Left ventricle myocardium superior (tissue), 1 donor: ENCODE measurements at regions not wholly inside any gene's neighbourhood (a gene's known extent, or its start where the extent isn't known, plus 50 kb on each side); places are given as distances from the start of the nearest gene placed in this dataset.
"Not testable (repeated sequence)": the region's sequence is repeated elsewhere in the genome, so short reads cannot be mapped to it uniquely, and the experiment has no call there.

Experiments used
- ATAC-seq: fragments of 200-7000 bp; cut with Tn5 transposase; one replicate; pipeline ENCODE4 v1.9.1; 2020; ENCODE audit warnings: mild to moderate bottlenecking, moderate library complexity
- DNase-seq: peaks from one replicate; pipeline ENCODE4 v3.0.0-alpha.2; 2020
- intact Hi-C: fragments of 100-400 bp; cut with micrococcal nuclease; formaldehyde crosslinking; loops from one replicate; pipeline ENCODE4 v1.11.0; 2022
- donor health status: DM: no; HTN: yes; CAD: no; lungs with severe emphysema.

GRCh38 chrX:40933132-40933705 lies 152.0 kb upstream of the USP9X start:
- DNase-seq (no peak), ATAC-seq (peak; percentile 50)
- intact Hi-C loops = no loop called here

- intact Hi-C loops = no loop called here
- DNase-seq (no peak), ATAC-seq (peak; percentile 78)
Measured at GRCh38 chrX:40933706-40934425, 151.4 kb upstream of the USP9X start.

DNA sequence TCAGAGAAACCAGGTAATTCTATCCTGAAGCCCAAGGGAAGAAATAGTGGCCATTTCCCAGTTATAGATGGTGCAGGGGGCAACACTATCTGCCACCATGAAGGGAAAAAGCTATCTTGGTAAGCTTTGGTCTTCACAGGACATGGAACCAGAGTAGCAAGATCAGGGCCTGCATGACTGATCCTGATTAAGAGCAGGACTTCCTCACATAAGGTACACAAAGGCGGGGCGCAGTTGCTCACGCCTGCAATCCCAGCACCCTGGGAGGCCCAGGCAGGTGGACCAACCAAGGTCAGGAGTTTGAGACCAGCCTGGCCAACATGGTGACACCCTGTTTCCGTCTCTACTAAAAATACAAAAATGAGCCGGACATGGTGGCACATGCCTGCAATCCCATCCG lies 148.4 kb upstream of the USP9X start:
- ATAC-seq (no peak), DNase-seq (no peak)
- intact Hi-C loops = no loop called here

GRCh38 chrX:40938423-40938822 lies 146.8 kb upstream of the USP9X start:
- intact Hi-C loops = no loop called here
- DNase-seq = no peak
- no peak for ATAC-seq

DNA sequence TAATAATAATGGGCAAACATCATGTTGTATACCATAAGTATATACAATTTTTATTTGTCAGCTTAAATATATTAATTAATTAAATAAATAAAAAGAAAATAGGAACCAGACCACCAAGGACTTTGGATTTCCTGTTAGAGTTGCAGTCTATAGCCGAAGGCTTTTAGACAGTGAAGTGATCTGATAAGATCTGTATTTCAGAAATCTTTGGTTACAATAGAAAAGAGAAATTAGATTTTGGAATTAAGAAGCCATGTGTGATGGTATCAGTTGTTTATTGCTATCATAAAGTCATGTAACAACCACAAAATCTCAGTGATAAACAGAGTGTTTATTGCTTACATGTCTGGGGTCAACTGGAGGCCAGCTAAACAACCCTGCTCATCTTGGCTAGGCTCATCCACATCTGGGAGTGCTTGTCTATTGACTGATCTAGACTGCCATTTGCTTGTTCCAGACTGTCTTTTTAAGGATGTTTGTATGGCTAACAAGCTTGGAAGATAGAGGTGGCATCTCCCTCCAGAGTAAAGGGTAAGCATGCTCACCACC lies 142.1 kb upstream of the USP9X start:
- ATAC-seq (no peak), DNase-seq (no peak)
- intact Hi-C loops = no loop called here

- ATAC-seq (peak; percentile 90), DNase-seq (no peak)
- intact Hi-C loops = no loop called here
Measured at GRCh38 chrX:40945361-40945713, 139.9 kb upstream of the USP9X start.

DNA sequence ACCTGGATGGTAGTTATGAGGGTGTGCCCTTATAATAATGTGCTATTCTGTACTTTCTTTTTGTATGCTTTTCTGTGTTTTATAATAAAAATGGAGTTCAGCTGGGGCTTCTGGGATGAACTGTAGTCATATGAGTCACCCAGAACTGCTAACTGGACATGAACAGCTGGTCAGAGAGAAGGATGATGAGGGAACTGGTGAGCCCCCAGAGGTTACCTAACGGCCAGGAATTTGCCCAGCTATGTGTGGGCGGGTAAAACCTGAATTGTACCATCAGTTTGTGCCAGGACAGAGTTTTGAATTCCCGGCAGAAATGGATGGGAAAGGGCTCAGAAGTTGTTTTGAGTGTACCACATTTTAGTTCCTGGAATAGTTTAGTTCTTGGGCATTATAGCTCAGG lies 138.0 kb upstream of the USP9X start:
- DNase-seq = no peak
- ATAC-seq = no peak
- intact Hi-C loops = no loop called here

- no peak for DNase-seq
- ATAC-seq = no peak
- intact Hi-C loops = no loop called here
Measured at GRCh38 chrX:40949071-40949470, 136.2 kb upstream of the USP9X start.

DNA sequence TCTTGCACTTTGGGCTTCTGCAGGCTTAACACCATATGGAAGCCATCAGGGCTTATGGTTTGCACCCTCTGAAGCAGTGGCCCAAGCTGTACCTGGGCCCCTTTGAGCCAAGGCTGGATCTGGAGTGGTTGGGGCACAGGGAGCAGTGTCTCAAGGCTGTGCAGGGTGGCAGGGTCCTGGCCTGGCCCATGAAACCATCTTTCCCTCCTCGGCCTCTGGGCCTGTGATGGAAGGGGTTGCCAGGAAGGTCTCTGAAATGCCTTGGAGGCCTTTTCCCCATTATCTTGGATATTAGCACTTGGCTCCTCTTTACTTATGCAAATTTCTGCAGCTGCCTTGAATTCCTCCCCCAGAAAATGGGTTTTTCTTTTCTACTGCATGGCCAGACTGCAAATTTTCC lies 134.7 kb upstream of the USP9X start:
- intact Hi-C loops = no loop called here
- DNase-seq (no peak), ATAC-seq (no peak)

DNA sequence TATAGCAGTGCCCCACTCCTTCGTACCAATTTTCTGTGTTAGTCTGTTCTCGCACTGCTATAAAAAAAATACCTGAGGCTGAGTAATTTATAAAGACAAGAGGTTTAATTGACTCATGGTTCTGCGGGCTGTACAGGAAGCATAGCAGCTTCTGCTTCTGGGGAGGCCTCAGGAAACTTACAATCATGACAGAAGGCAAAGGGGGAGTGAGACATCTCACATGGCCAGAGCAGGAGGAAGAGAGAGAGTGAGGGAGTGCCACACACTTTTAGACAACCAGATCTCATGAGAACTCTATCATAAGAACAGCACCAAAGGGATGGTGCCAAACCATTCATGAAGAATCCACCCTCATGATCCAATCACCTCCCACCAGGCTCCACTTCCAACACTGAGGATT lies 133.8 kb upstream of the USP9X start:
- ATAC-seq, intact Hi-C loops, DNase-seq: not testable (repeated sequence)

GRCh38 chrX:40952855-40953254 lies 132.4 kb upstream of the USP9X start:
- no peak for ATAC-seq
- intact Hi-C loops = no loop called here
- no peak for DNase-seq

DNA sequence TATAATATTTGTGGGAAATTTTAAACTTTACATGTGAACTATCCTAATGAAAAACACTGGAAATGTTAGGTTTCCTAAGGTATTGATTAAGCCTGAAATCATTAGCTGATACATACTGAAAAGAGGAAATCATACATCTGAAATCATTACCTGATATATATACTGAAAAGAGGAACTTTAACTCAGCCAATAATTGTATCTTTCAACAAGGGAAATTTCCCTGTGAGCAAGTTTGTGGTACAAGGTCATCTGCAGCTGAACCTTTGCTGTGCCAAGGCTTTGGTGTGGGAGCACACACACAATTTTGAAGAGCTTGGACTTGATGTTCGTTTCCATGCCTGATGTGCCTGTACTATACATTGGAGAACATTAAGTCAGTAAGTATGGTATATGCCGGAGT lies 131.9 kb upstream of the USP9X start:
- DNase-seq (no peak), ATAC-seq (no peak)
- intact Hi-C loops = no loop called here

- ATAC-seq (no peak), DNase-seq (no peak)
- intact Hi-C loops = no loop called here
Measured at GRCh38 chrX:40960041-40960440, 125.2 kb upstream of the USP9X start.

- DNase-seq (no peak), ATAC-seq (no peak)
- intact Hi-C loops = no loop called here
Measured at GRCh38 chrX:40962793-40963407, 122.3 kb upstream of the USP9X start.

DNA sequence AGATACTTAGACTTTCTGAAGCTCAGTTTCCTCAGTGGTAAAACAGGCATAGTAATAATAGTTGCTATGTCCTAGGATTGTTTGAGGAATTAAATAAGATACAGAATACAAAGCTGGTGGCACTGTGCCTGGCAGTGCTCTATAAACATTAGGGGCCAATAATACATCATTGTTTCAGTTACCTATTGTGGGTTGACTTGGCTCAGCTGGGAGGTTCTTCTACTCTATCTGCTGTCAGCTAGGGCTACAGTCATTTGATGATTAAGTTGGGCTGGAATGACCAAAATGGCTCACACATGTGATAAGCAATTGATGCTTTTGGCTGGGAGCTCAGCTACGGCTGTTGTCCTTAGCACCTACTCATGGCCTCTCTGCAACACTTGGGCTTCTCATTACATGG lies 121.2 kb upstream of the USP9X start:
- no peak for DNase-seq
- no peak for ATAC-seq
- intact Hi-C loops = no loop called here

- DNase-seq (no peak), ATAC-seq (no peak)
- intact Hi-C loops = no loop called here
Measured at GRCh38 chrX:40964633-40965586, 120.3 kb upstream of the USP9X start.

- no peak for DNase-seq
- intact Hi-C loops = no loop called here
- ATAC-seq = peak; percentile 38
Measured at GRCh38 chrX:40966213-40966820, 118.9 kb upstream of the USP9X start.

- ATAC-seq (no peak), DNase-seq (no peak)
- intact Hi-C loops = no loop called here
Measured at GRCh38 chrX:40968180-40968579, 117.1 kb upstream of the USP9X start.

GRCh38 chrX:40971736-40972135 lies 113.5 kb upstream of the USP9X start:
- no peak for DNase-seq
- intact Hi-C loops = no loop called here
- ATAC-seq = no peak
